A549 (cell line): ENCODE measurements at regions not wholly inside any gene's neighbourhood (a gene's known extent, or its start where the extent isn't known, plus 50 kb on each side); places are given as distances from the start of the nearest gene placed in this dataset.

Experiments
- CBX2 ChIP-seq: fragments of 200-600 bp; sonication (generic); IDR thresholded peaks from 2 replicates; pipeline ENCODE4 v1.6.1; 2016; ENCODE audit warnings: low read depth, mild to moderate bottlenecking, borderline replicate concordance
- CEBPB ChIP-seq, 2 experiments: fragments of >200 bp in 1 of 2; sonication (Bioruptor Twin) in 1 of 2; formaldehyde crosslinking in 1 of 2; IDR thresholded peaks; 2 replicates each; pipeline ENCODE4 v1.6.1; 2012 to 2016
- CHD4 ChIP-seq: fragments of 200-600 bp; sonication (generic); IDR thresholded peaks from 2 replicates; pipeline ENCODE4 v1.6.1; 2016; ENCODE audit warnings: antibody characterized with exemption, mild to moderate bottlenecking, borderline replicate concordance
- CTCF ChIP-seq: fragments of >200 bp; sonication (Bioruptor Twin); formaldehyde crosslinking; IDR thresholded peaks from 3 replicates; pipeline ENCODE4 v1.5.1; 2016
- EP300 ChIP-seq, 2 experiments: fragments of >200 bp; sonication (Bioruptor Twin); formaldehyde crosslinking; IDR thresholded peaks; 2 replicates in 1 of 2; 3 replicates in 1 of 2; pipeline ENCODE4 v1.6.1; 2016 to 2017
- HDAC2 ChIP-seq: fragments of 200-600 bp; sonication (generic); IDR thresholded peaks from 2 replicates; pipeline ENCODE4 v1.6.1; 2016
- HEYL ChIP-seq: fragments of 250-450 bp; sonication (Bioruptor Pico); IDR thresholded peaks from 2 replicates; pipeline ENCODE4 v1.8.0; 2021; ENCODE audit warnings: mild to moderate bottlenecking, moderate library complexity
- KDM1A ChIP-seq: fragments of 200-600 bp; sonication (generic); IDR thresholded peaks from 2 replicates; pipeline ENCODE4 v1.6.1; 2016; ENCODE audit warnings: low read depth, mild to moderate bottlenecking
- MAX ChIP-seq: IDR thresholded peaks from 2 replicates; pipeline ENCODE4 v1.6.1; 2012
- POLR2A ChIP-seq: IDR thresholded peaks from 2 replicates; pipeline ENCODE4 v1.6.1; 2012; ENCODE audit warnings: mild to moderate bottlenecking, low read length
- USF2 ChIP-seq: fragments of 450-650 bp; IDR thresholded peaks from 2 replicates; pipeline ENCODE4 v1.6.1; 2014; ENCODE audit warnings: antibody characterized with exemption
- ZSCAN20 ChIP-seq: fragments of 250-450 bp; sonication (Bioruptor Pico); IDR thresholded peaks from 2 replicates; pipeline ENCODE4 v1.8.0; 2022; ENCODE audit warnings: mild to moderate bottlenecking, moderate library complexity
- TF ChIP-seq, protein P1 (sequence below): fragments of >200 bp; sonication (Bioruptor Twin); formaldehyde crosslinking; IDR thresholded peaks from 3 replicates; pipeline ENCODE4 v1.6.1; 2016
- TF ChIP-seq, protein P2 (sequence below): fragments of 200-600 bp; sonication (generic); IDR thresholded peaks from 2 replicates; pipeline ENCODE4 v1.6.1; 2016; ENCODE audit warnings: antibody characterized with exemption, mild to moderate bottlenecking, moderate library complexity

- TF ChIP-seq HEYL (no peak), USF2 (no peak), KDM1A (no peak), CTCF (no peak), MAX (no peak), EP300 (IDR thresholded peaks at IDR 0.05) (no peak), CEBPB (IDR thresholded peaks at IDR 0.05) (no peak), POLR2A (no peak), CBX2 (no peak), CHD4 (no peak), ZSCAN20 (CRISPR knock-in tag) (no peak), HDAC2 (no peak)
- TF ChIP-seq, protein P1, sequence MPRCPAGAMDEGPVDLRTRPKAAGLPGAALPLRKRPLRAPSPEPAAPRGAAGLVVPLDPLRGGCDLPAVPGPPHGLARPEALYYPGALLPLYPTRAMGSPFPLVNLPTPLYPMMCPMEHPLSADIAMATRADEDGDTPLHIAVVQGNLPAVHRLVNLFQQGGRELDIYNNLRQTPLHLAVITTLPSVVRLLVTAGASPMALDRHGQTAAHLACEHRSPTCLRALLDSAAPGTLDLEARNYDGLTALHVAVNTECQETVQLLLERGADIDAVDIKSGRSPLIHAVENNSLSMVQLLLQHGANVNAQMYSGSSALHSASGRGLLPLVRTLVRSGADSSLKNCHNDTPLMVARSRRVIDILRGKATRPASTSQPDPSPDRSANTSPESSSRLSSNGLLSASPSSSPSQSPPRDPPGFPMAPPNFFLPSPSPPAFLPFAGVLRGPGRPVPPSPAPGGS: no peak
- TF ChIP-seq, protein P2, sequence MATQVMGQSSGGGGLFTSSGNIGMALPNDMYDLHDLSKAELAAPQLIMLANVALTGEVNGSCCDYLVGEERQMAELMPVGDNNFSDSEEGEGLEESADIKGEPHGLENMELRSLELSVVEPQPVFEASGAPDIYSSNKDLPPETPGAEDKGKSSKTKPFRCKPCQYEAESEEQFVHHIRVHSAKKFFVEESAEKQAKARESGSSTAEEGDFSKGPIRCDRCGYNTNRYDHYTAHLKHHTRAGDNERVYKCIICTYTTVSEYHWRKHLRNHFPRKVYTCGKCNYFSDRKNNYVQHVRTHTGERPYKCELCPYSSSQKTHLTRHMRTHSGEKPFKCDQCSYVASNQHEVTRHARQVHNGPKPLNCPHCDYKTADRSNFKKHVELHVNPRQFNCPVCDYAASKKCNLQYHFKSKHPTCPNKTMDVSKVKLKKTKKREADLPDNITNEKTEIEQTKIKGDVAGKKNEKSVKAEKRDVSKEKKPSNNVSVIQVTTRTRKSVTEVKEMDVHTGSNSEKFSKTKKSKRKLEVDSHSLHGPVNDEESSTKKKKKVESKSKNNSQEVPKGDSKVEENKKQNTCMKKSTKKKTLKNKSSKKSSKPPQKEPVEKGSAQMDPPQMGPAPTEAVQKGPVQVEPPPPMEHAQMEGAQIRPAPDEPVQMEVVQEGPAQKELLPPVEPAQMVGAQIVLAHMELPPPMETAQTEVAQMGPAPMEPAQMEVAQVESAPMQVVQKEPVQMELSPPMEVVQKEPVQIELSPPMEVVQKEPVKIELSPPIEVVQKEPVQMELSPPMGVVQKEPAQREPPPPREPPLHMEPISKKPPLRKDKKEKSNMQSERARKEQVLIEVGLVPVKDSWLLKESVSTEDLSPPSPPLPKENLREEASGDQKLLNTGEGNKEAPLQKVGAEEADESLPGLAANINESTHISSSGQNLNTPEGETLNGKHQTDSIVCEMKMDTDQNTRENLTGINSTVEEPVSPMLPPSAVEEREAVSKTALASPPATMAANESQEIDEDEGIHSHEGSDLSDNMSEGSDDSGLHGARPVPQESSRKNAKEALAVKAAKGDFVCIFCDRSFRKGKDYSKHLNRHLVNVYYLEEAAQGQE: no peak
Observed at GRCh38 chr12:127928615-127929571, 338.1 kb upstream of the TMEM132C start.
